T-cell (primary cell): ENCODE measurements at regions not wholly inside any gene's neighbourhood (a gene's known extent, or its start where the extent isn't known, plus 50 kb on each side); places are given as distances from the start of the nearest gene placed in this dataset.

Experiments
- ATAC-seq, 4 experiments: fragments of 200-7000 bp in 3 of 4; fragments of 150-1000 bp in 1 of 4; cut with Tn5 transposase; replicated peaks in 1 of 4; 1 replicate in 3 of 4; 2 replicates in 1 of 4; pipeline ENCODE4 v1.10.0; 2021; ENCODE audit warnings: moderate library complexity in 3 of 4, mild to moderate bottlenecking in 2 of 4, moderate number of reproducible peaks in 1 of 4
- CTCF ChIA-PET, 2 donors: fragments of 300-600 bp; sonication (Branson Sonifier 250); formaldehyde crosslinking; loops; one replicate each; lab custom pipeline; 2022; ENCODE audit warnings: antibody characterized with exemption in 2 of 2; lab: Charles Lee
- POLR2A ChIA-PET, 2 donors: fragments of 300-600 bp; sonication (Branson Sonifier 250); formaldehyde crosslinking; loops; one replicate each; lab custom pipeline; 2022; ENCODE audit warnings: antibody characterized with exemption in 2 of 2; lab: Charles Lee
- DNase-seq, 35 experiments: peaks; one replicate each; pipeline versions ENCODE4 v3.0.0 to v3.0.0-alpha.2; 2013 to 2023
- H3K27ac ChIP-seq: one replicate; pipeline ENCODE4 v1.5.1; 2013; ENCODE audit warnings: low read length
- H3K27me3 ChIP-seq, 2 experiments: replicated peaks in 1 of 2; 1 replicate in 1 of 2; 2 replicates in 1 of 2; pipeline versions ENCODE4 v1.6.1 to v1.7.0; 2013; ENCODE audit warnings: low read length in 1 of 2, mixed read lengths in 1 of 2; ENCODE audit not compliant: control insufficient read depth in 2 of 2, insufficient read depth in 2 of 2; ENCODE audit errors: extremely low read depth in 1 of 2
- H3K36me3 ChIP-seq, 2 donors: 1 replicate in 1 of 2; 2 replicates in 1 of 2; pipeline versions ENCODE4 v1.6.1 to v1.7.0; 2013; ENCODE audit warnings: low read length in 1 of 2; ENCODE audit not compliant: control insufficient read depth in 2 of 2, insufficient read depth in 1 of 2; ENCODE audit errors: extremely low read depth in 1 of 2
- H3K4me1 ChIP-seq, 2 experiments: 1 replicate in 1 of 2; 2 replicates in 1 of 2; pipeline versions ENCODE4 v1.6.1 to v1.7.0; 2013; ENCODE audit warnings: low read length in 2 of 2, mixed read lengths in 1 of 2; ENCODE audit not compliant: insufficient read depth in 2 of 2, control insufficient read depth in 1 of 2; ENCODE audit errors: extremely low read depth in 1 of 2
- H3K4me3 ChIP-seq, 2 donors: 1 replicate in 1 of 2; 2 replicates in 1 of 2; pipeline versions ENCODE4 v1.5.1 to v1.7.0; 2013; ENCODE audit warnings: mild to moderate bottlenecking in 2 of 2, low read length in 1 of 2, moderate library complexity in 1 of 2; ENCODE audit not compliant: control insufficient read depth in 1 of 2; ENCODE audit errors: extremely low read depth in 1 of 2
- H3K9me3 ChIP-seq: 2 replicates; pipeline ENCODE4 v1.7.0; 2013
- H3K27ac Mint-ChIP-seq, 2 donors: one replicate each; pipeline ENCODE4 v1.8.0; 2020 to 2021; ENCODE audit warnings: mild to moderate bottlenecking in 2 of 2, mixed read lengths in 2 of 2
- H3K27me3 Mint-ChIP-seq, 2 donors: one replicate each; pipeline ENCODE4 v1.8.0; 2021 to 2022; ENCODE audit warnings: mixed read lengths in 2 of 2
- H3K36me3 Mint-ChIP-seq: one replicate; pipeline ENCODE4 v1.8.0; 2021; ENCODE audit warnings: mixed read lengths
- H3K4me1 Mint-ChIP-seq, 3 donors: one replicate each; pipeline ENCODE4 v1.8.0; 2020 to 2022; ENCODE audit warnings: mixed read lengths in 3 of 3, mild to moderate bottlenecking in 1 of 3
- H3K4me3 Mint-ChIP-seq, 3 donors: one replicate each; pipeline ENCODE4 v1.8.0; 2020 to 2022; ENCODE audit warnings: mild to moderate bottlenecking in 3 of 3, mixed read lengths in 3 of 3, moderate library complexity in 3 of 3
- H3K9me3 Mint-ChIP-seq, 3 donors: one replicate each; pipeline ENCODE4 v1.8.0; 2020 to 2022; ENCODE audit warnings: mixed read lengths in 3 of 3
- WGBS: methylation state at CpG from one replicate; pipeline ENCODE4 v1.1.5; 2013; ENCODE audit warnings: missing lambda C conversion rate; ENCODE audit not compliant: insufficient coverage; 5-methylcytosine and 5-hydroxymethylcytosine counted together

GRCh38 chr9:82513976-82514735 lies 525.6 kb downstream of the SPATA31D1 start:
- POLR2A ChIA-PET: no interaction called here
- Histone ChIP-seq H3K27ac (no peak overlapping the region), H3K4me1 (no peaks in the 10 kb centered on the region), H3K9me3 (no peaks in the 10 kb centered on the region), H3K36me3 (no peaks in the 10 kb centered on the region), H3K27me3 (no peaks in the 10 kb centered on the region), H3K4me3 (no peak overlapping the region)
- Mint-ChIP-seq H3K27me3 (no peaks in the 10 kb centered on the region), H3K9me3 (peaks cover 7 to 12% (median 11%) of the 10 kb centered on the region in 3 donors), H3K36me3 (no peaks in the 10 kb centered on the region), H3K4me3 (no peak overlapping the region), H3K4me1 (no peaks in the 10 kb centered on the region), H3K27ac (no peak overlapping the region)
- DNase-seq: no peak
- ATAC-seq: no peak
- CTCF ChIA-PET: no interaction called here
- WGBS: 80% methylated on average over 1 of the region's 3 CpGs

GRCh38 chr9:82518868-82519267 lies 530.3 kb downstream of the SPATA31D1 start:
- ChIA-PET POLR2A (no interaction called here), CTCF (interaction anchor here in 1 of 2 donors (0.6 kb wide), 1 partner anchor 64 kb away, joined by 3 read pairs; no protein-coding TSS in a partner anchor)
- H3K36me3 ChIP-seq: no peaks in the 10 kb centered on the region
- ATAC-seq: no peak
- H3K27me3 Mint-ChIP-seq: no peaks in the 10 kb centered on the region
- H3K4me3 Mint-ChIP-seq: no peak overlapping the region
- no peaks in the 10 kb centered on the region for H3K4me1 ChIP-seq
- no peak overlapping the region for H3K27ac Mint-ChIP-seq
- no peaks in the 10 kb centered on the region for H3K4me1 Mint-ChIP-seq
- H3K9me3 Mint-ChIP-seq: peaks cover 4 to 10% (median 9%) of the 10 kb centered on the region in 3 donors
- H3K27ac ChIP-seq: no peak overlapping the region
- H3K27me3 ChIP-seq: no peaks in the 10 kb centered on the region
- no peaks in the 10 kb centered on the region for H3K36me3 Mint-ChIP-seq
- no peak for DNase-seq
- no peaks in the 10 kb centered on the region for H3K9me3 ChIP-seq
- H3K4me3 ChIP-seq: no peak overlapping the region

GRCh38 chr9:82519332-82519731 lies 530.8 kb downstream of the SPATA31D1 start:
- ATAC-seq: no peak
- no peak overlapping the region for H3K4me3 Mint-ChIP-seq
- Histone ChIP-seq H3K4me3 (no peak overlapping the region), H3K27me3 (no peaks in the 10 kb centered on the region), H3K9me3 (no peaks in the 10 kb centered on the region), H3K27ac (no peak overlapping the region), H3K4me1 (no peaks in the 10 kb centered on the region), H3K36me3 (no peaks in the 10 kb centered on the region)
- peaks cover 4 to 15% (median 12%) of the 10 kb centered on the region in 3 donors for H3K9me3 Mint-ChIP-seq
- H3K4me1 Mint-ChIP-seq: no peaks in the 10 kb centered on the region
- H3K27ac Mint-ChIP-seq: no peak overlapping the region
- no CpG with 5 or more reads among the region's 1 CpG for WGBS
- H3K36me3 Mint-ChIP-seq: no peaks in the 10 kb centered on the region
- POLR2A ChIA-PET: no interaction called here
- no peak for DNase-seq
- CTCF ChIA-PET: no interaction called here
- no peaks in the 10 kb centered on the region for H3K27me3 Mint-ChIP-seq

- DNase-seq (no peak), ATAC-seq (no peak)
- no peaks in the 10 kb centered on the region for H3K9me3 ChIP-seq
- Mint-ChIP-seq H3K4me1 (no peaks in the 10 kb centered on the region), H3K27ac (no peak overlapping the region), H3K36me3 (no peaks in the 10 kb centered on the region), H3K4me3 (no peak overlapping the region), H3K9me3 (peaks cover 18 to 31% (median 23%) of the 10 kb centered on the region in 3 donors), H3K27me3 (no peaks in the 10 kb centered on the region)
- H3K27me3 ChIP-seq: no peaks in the 10 kb centered on the region
- H3K4me1 ChIP-seq: no peaks in the 10 kb centered on the region
- POLR2A ChIA-PET: no interaction called here
- WGBS: 60% methylated on average over 1 of the region's 1 CpG
- no peak overlapping the region for H3K4me3 ChIP-seq
- CTCF ChIA-PET: no interaction called here
- no peak overlapping the region for H3K27ac ChIP-seq
- no peaks in the 10 kb centered on the region for H3K36me3 ChIP-seq
These were observed 535.8 kb downstream of the SPATA31D1 start for GRCh38 chr9:82524407-82524806.

GRCh38 chr9:82526577-82526976 lies 536.4 kb downstream of the RASEF start:
- ChIA-PET POLR2A (interaction anchor here in 1 of 2 donors (0.6 kb wide), 1 partner anchor 378 kb away, joined by 4 read pairs; no protein-coding TSS in a partner anchor), CTCF (no interaction called here)
- Mint-ChIP-seq H3K27me3 (no peaks in the 10 kb centered on the region), H3K27ac (no peak overlapping the region), H3K36me3 (no peaks in the 10 kb centered on the region), H3K9me3 (peaks cover 18 to 31% (median 18%) of the 10 kb centered on the region in 3 donors), H3K4me1 (no peaks in the 10 kb centered on the region), H3K4me3 (no peak overlapping the region)
- ATAC-seq: no peak
- Histone ChIP-seq H3K36me3 (no peaks in the 10 kb centered on the region), H3K9me3 (no peaks in the 10 kb centered on the region), H3K27me3 (no peaks in the 10 kb centered on the region), H3K27ac (no peak overlapping the region), H3K4me3 (no peak overlapping the region), H3K4me1 (no peaks in the 10 kb centered on the region)
- WGBS: no CpG with 5 or more reads among the region's 1 CpG
- DNase-seq: no peak

GRCh38 chr9:82531795-82532194 lies 531.1 kb downstream of the RASEF start:
- Histone ChIP-seq H3K4me1 (no peaks in the 10 kb centered on the region), H3K36me3 (no peaks in the 10 kb centered on the region), H3K9me3 (no peaks in the 10 kb centered on the region), H3K27ac (no peak overlapping the region), H3K4me3 (no peak overlapping the region), H3K27me3 (no peaks in the 10 kb centered on the region)
- no peak for DNase-seq
- Mint-ChIP-seq H3K4me3 (no peak overlapping the region), H3K36me3 (no peaks in the 10 kb centered on the region), H3K27ac (no peak overlapping the region), H3K27me3 (no peaks in the 10 kb centered on the region), H3K9me3 (peaks cover 6 to 13% (median 7%) of the 10 kb centered on the region in 3 donors), H3K4me1 (no peaks in the 10 kb centered on the region)
- ChIA-PET POLR2A (no interaction called here), CTCF (no interaction called here)
- ATAC-seq: no peak
